ENCODE measurements at regions not wholly inside any gene's neighbourhood (a gene's known extent, or its start where the extent isn't known, plus 50 kb on each side); places are given as distances from the start of the nearest gene placed in this dataset.

DNA sequence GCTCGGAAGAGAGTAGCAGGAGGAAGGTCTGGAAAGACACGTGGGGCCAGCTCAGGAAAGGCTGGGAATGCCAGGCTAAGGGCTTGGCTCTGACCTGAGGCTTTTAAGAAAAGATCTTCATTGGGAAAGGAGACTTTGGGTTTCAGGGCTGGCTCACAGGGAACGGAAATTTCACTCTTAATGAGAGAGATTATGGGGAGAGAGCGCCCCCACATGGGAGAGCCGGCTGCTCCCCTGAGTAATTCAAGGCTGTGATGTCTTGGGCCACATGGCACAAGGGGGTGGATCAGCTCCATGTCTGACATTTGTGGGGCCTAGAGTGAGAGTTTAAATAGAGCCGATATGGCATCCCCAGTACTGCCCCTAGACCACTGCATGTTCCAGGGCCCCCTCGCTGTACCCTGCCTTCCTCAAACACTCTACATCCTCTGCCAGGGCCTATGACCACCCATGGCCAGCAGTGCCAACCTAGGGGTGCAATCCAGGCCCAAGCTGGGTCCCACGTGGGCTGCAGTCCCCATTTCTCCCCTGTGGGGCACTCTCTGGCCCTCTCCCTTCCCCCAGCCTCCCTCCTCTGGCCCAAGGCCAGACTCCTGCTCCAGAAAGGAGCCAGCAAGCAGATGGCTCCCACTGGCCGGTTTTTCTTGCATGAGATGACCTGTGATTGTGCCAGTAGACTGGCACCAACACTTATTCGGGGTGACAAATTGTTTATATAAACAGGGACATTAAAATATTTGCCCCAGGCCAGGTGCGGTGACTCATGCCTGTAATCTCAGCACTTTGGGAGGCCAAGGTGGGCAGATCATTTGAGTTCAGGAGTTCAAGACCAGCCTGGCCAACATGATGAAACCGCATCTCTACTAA is 75.2 kb downstream of the ISX start:
- no peaks in the 10 kb centered on the region; the same call in 2 of the 3 replicates for H3K36me3 Mint-ChIP-seq (ENCODE audit: low read depth)
- peak; percentile 84 to 85 for TF ChIP-seq CTCF (conservative IDR thresholded peaks at IDR 0.05; ENCODE audit: low read depth in 2 of 2)
- no peak for TF ChIP-seq NANOG (IDR thresholded peaks at IDR 0.05; ENCODE audit: borderline replicate concordance)
- TF ChIP-seq ETS1 (IDR thresholded peaks at IDR 0.05), result no peak
- no peaks in the 10 kb centered on the region for H4K20me1 ChIP-seq (replicated peaks; ENCODE audit: insufficient read depth)
- no peaks in the 10 kb centered on the region for H3K4me1 Mint-ChIP-seq
- H3K4me2 ChIP-seq, result no peak overlapping the region
- no peak overlapping the region for H3K27ac ChIP-seq (ENCODE audit: low read depth)
- no peaks in the 10 kb centered on the region for H3K27me3 ChIP-seq (ENCODE audit: insufficient read depth)
- no peak overlapping the region for H3K4me3 ChIP-seq
- peak overlapping the region; percentile 69; the same call in 1 of the 2 replicates for H2AFZ ChIP-seq
- H3K4me3 Mint-ChIP-seq, result no peak overlapping the region
- no peak overlapping the region for H3K27ac Mint-ChIP-seq
- peaks cover 3% of the 10 kb centered on the region for H3K27me3 Mint-ChIP-seq (ENCODE audit: insufficient read depth, low read depth, poor library complexity)
- no peaks in the 10 kb centered on the region for H3K36me3 ChIP-seq (ENCODE audit: insufficient read depth)
- ATAC-seq, result peak; percentile 96
- no peaks in the 10 kb centered on the region for H3F3A ChIP-seq (replicated peaks; ENCODE audit: low read depth)
- no peaks in the 10 kb centered on the region for H3K4me1 ChIP-seq (ENCODE audit: insufficient read depth)
- H3K79me2 ChIP-seq (replicated peaks; ENCODE audit: insufficient read depth), result no peaks in the 10 kb centered on the region
- H3K9me3 Mint-ChIP-seq, result peaks cover 7% of the 10 kb centered on the region; the same call in 2 of the 3 replicates
- H3K9me2 ChIP-seq (ENCODE audit: insufficient read depth), result 0 out of 2 replicates have a peak, but pooled peaks cover 7% of the 10 kb centered on the region
- peak; percentile 90 for DNase-seq (ENCODE audit: low spot score)

DNA sequence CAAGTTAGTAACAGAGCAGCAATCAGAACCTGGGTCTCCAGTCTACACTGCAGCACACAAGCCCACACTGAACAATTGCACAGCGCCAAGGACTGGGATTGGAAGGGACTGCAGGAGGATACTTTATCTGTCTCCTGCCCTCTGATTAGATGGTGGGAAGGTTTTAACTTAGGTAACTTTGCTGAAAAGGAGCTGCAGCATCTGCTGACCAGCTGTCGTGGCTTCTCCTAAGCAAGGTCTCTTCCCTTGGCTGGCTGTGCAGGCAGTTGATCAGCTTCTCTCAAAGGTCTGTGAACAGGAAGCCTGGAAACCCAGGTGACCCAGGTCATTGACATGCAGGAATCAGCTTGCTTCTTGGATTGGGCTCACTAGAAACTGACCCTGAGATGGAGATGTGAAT is 82.4 kb downstream of the ISX start:
- DNase-seq (ENCODE audit: low spot score) (no peak), ATAC-seq (no peak)
- TF ChIP-seq STAT1 (IDR thresholded peaks at IDR 0.05; ENCODE audit: unreplicated experiment) (no peak), ETS1 (IDR thresholded peaks at IDR 0.05) (no peak)
- H3K36me3 Mint-ChIP-seq (ENCODE audit: low read depth), result no peaks in the 10 kb centered on the region; the same call in 2 of the 3 replicates
- Histone ChIP-seq H3K9me2 (ENCODE audit: insufficient read depth) (peaks cover 11% of the 10 kb centered on the region), H3K27ac (ENCODE audit: low read depth) (no peak overlapping the region), H3K4me2 (no peak overlapping the region), H4K20me1 (replicated peaks; ENCODE audit: insufficient read depth) (no peaks in the 10 kb centered on the region), H3K36me3 (ENCODE audit: insufficient read depth) (no peaks in the 10 kb centered on the region), H3F3A (replicated peaks; ENCODE audit: low read depth) (no peaks in the 10 kb centered on the region), H3K4me1 (ENCODE audit: insufficient read depth) (peaks cover 8% of the 10 kb centered on the region), H3K79me2 (replicated peaks; ENCODE audit: insufficient read depth) (no peaks in the 10 kb centered on the region), H3K27me3 (ENCODE audit: insufficient read depth) (no peaks in the 10 kb centered on the region), H2AFZ (peak overlapping the region; percentile 38; the same call in 1 of the 2 replicates), H3K4me3 (no peak overlapping the region)
- H3K4me3 Mint-ChIP-seq, result no peak overlapping the region
- peaks cover 23% of the 10 kb centered on the region for H3K4me1 Mint-ChIP-seq
- H3K27ac Mint-ChIP-seq, result no peak overlapping the region
- H3K27me3 Mint-ChIP-seq (ENCODE audit: insufficient read depth, low read depth, poor library complexity), result peaks cover 6% of the 10 kb centered on the region
- peaks cover 4% of the 10 kb centered on the region for H3K9me3 Mint-ChIP-seq
